ENCODE measurements at regions not wholly inside any gene's neighbourhood (a gene's known extent, or its start where the extent isn't known, plus 50 kb on each side); places are given as distances from the start of the nearest gene placed in this dataset.

DNA sequence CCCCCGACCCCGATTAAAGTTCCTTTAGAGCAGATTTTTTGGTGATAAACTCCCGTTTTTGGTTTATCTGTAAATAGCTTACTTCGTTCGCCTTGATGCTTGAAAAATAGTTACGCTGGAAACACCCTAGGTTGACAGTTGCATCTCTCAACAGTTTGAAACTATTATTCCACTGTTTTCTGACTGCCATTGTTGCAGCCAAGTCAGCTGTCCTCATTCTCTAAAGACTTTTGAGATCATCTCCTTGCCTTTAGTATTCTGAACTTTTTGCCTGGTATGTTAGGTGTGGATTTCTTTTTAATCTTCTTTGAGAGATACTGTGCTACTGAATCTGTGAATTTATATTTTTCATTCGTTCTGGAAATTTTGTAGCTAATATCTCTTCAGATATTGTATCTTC is 122.7 kb upstream of the NSMCE3 start:
- TF ChIP-seq POLR2AphosphoS5 (IDR thresholded peaks at IDR 0.05) (no peak), POLR2A (IDR thresholded peaks at IDR 0.05) (no peak), EP300 (IDR thresholded peaks at IDR 0.05) (no peak)
- TF ChIP-seq, protein P1, sequence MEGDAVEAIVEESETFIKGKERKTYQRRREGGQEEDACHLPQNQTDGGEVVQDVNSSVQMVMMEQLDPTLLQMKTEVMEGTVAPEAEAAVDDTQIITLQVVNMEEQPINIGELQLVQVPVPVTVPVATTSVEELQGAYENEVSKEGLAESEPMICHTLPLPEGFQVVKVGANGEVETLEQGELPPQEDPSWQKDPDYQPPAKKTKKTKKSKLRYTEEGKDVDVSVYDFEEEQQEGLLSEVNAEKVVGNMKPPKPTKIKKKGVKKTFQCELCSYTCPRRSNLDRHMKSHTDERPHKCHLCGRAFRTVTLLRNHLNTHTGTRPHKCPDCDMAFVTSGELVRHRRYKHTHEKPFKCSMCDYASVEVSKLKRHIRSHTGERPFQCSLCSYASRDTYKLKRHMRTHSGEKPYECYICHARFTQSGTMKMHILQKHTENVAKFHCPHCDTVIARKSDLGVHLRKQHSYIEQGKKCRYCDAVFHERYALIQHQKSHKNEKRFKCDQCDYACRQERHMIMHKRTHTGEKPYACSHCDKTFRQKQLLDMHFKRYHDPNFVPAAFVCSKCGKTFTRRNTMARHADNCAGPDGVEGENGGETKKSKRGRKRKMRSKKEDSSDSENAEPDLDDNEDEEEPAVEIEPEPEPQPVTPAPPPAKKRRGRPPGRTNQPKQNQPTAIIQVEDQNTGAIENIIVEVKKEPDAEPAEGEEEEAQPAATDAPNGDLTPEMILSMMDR (IDR thresholded peaks at IDR 0.05), result no peak

All from stomach (tissue), 4 donors.